NCI-H1694 treated with DMSO at 0.1 percent for 48 hours (cell line): ENCODE measurements at regions not wholly inside any gene's neighbourhood (a gene's known extent, or its start where the extent isn't known, plus 50 kb on each side); places are given as distances from the start of the nearest gene placed in this dataset.

Experiments
- DNase-seq: peaks from one replicate; lab custom pipeline; 2025; lab: John Stamatoyannopoulos, UW

DNA sequence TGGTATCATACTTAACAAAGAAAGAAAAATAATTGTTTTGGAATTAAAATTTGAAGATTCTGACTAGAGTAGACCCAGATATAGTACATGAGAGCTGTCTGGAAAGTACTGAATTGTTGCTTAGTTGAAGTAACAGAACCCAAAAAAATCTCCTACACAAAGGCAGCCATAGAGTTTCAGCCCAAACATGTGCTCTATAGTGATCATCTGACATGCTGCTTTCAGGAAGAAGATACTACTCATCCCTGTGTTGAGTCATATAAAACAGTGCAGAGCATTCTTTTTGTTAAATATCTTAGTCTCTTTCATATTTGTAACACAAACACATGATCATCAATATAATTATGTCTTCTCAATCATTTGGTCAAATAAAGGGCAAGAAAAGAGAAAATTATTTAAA, 84.8 kb upstream of the PTPRM start:
- no peak for DNase-seq

GRCh38 chr18:7485616-7486015, 81.5 kb upstream of the PTPRM start:
- DNase-seq = no peak

DNA sequence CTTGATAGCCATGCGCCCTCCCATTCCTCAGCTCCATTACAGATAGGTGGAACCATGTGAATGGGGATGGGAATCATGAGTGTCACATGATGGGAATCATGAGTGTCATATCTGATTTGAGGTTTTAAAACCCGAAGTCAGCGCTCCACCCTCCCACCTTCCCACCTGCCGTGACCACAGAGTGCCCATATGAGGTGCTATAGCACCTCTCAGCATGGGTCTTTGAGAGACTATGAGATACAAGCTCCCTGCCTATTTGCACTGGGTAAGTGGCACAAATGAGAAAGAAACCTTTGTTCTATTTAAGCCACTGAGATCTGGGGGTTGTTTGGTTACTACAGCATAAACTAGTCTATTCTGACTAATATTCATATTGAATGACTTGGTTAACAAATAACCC, 78.5 kb upstream of the PTPRM start:
- DNase-seq = no peak

DNA sequence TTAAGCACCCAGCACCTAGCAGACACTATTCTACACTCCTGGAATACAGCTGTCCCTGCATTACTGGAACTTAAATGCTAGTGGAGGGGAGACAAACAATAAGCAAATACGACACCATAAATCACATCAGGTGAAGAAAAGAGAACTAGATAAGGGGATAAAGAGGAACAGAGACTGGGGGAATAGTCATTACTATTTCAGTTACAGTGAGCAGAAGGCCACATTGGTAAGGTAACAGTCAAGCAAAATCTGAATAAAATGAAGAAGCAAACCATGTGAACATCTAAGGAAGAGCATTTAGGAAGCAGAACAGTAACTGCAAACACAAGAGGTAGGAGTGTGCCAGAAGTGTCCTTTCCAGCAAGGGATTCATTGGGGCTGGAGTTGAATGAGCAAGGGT, 77.0 kb upstream of the PTPRM start:
- DNase-seq = no peak

DNA sequence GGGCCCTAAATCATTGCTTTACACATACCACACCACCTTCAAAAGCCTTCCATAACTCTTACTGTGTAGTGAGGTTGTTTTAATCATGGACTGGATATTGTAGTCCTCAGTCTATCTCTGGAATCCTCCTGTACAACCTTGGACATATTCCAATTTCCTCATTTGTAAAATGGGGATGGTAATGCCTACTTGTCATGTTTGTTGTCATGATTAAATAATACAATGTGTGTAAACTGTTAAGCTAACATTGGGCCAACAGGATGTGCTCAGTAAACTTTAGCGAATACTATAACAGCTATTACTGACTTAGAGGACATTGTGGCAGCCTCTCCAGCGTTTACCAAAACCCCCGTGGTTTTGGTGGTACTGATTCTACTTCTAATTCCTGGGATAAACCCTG, 74.7 kb upstream of the PTPRM start:
- no peak for DNase-seq

DNA sequence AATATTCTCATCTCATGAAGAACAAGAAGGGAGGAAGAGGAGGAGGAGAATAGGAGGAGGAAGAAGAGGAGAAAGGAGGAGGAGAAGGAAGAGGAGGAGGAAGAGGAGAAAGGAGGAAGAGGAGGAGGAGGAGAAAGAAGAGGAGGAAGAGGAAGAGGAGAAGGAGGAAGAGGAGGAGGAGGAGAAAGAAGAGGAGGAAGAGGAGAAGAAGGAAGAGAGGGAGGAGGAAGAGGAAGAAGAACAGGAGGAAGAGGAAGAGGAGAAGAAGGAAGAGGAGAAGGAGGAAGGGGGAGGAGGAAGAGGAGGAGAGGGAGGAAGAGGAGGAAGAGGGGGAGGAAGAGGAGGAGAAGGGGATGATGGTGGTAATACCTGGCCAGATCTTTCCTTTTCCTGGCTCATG, 70.0 kb upstream of the PTPRM start:
- no peak for DNase-seq

- DNase-seq = no peak
Observed at GRCh38 chr18:7511106-7511505, 56.0 kb upstream of the PTPRM start.

- no peak for DNase-seq
Observed at GRCh38 chr18:7512348-7512747, 54.8 kb upstream of the PTPRM start.

- DNase-seq = no peak
Observed at GRCh38 chr18:7512990-7513389, 54.1 kb upstream of the PTPRM start.

DNA sequence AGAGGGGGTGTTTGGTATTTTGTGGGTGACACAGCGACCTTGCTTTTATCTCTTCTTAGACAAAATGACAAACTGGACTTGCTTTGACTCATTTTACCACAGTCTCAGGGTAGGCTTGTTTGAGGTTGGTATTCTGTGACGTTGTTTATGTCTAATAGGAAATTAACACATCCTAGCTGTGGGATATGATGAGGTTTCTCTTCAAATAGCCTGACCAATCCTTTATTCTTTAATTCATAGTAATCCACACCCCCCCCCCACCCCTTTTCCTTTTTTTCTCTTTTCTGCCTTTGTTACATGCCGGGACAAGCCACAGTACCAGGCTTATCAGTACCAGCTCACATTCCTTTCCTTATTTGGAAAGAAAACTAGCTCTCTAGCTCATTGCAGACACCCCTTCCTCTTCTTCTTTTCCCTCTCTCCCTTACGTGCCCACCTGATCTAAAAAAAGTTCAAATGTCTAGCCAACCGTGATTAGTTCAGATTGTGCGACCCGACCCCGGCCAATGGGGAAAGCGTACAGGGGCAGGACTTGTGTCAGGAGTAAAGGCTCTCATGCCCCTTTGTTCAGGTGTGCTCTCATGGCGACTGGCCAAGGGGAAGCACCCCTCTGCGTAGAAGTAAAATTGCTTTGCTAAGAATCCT, 52.2 kb upstream of the PTPRM start:
- DNase-seq = no peak

DNA sequence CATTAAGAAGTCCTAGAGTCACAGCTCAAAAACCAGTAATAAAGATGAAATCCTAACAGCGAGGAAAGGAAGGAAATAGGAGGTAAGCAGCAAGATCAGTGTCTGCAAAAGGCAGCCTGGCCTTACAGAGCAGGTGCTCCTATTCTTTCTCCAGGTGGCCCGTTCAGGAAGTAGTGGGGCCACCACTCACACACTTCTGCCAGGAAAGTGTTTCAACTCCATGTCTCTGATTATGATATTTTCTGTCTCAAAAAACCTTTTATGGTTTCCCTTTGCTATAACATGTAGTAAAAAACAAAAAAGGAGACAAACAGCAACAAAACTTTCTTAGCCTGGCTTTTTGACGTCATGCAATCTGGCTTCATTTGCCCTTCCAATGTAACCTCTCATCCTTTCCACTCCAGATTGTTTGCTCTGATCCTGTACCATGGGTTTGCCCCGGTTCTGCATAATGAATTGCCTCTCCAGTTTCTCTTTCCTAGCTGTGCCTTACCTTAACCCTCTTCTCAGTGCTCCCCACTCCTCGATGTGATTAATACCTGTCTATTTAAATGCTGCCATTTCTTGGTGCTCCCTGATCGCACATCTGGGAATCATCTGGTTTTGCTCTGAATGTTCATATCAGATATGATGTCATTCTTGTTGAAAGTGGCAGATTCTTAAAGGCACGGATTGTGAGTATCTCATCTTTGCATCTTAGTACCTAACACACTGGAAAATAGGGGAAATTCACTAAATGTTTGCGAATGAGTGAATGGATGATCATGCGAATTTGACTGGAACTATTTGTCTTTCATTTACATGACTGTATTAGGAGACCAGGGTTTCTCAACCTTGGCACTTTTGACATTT, 50.6 kb upstream of the PTPRM start:
- DNase-seq = no peak
